Cardiac muscle cell (in vitro differentiated cells and primary cell): ENCODE measurements at regions not wholly inside any gene's neighbourhood (a gene's known extent, or its start where the extent isn't known, plus 50 kb on each side); places are given as distances from the start of the nearest gene placed in this dataset.

Source experiments
- DNase-seq, 2 donors: peaks; one replicate each; pipeline versions ENCODE4 v3.0.0 to v3.0.0-alpha.2; 2010 to 2017; ENCODE audit warnings: low read depth in 1 of 2, low spot score in 1 of 2
- H3K27ac ChIP-seq: fragments of 200-600 bp; sonication (generic); 2 replicates; pipeline ENCODE4 v1.5.1; 2016
- H3K27me3 ChIP-seq: fragments of 200-600 bp; sonication (generic); 2 replicates; pipeline ENCODE4 v1.6.0; 2016; ENCODE audit warnings: control low read depth
- H3K36me3 ChIP-seq: fragments of 200-600 bp; sonication (generic); 2 replicates; pipeline ENCODE4 v1.5.1; 2016; ENCODE audit warnings: control low read depth
- H3K4me1 ChIP-seq: fragments of 200-600 bp; sonication (generic); 2 replicates; pipeline ENCODE4 v1.8.1; 2017; ENCODE audit warnings: low read depth, mild to moderate bottlenecking, mixed run types
- H3K4me3 ChIP-seq: fragments of 200-600 bp; sonication (generic); 2 replicates; pipeline ENCODE4 v1.5.1; 2016; ENCODE audit warnings: mild to moderate bottlenecking
- H3K9me3 ChIP-seq: fragments of 200-600 bp; sonication (generic); 2 replicates; pipeline ENCODE4 v1.5.1; 2017; ENCODE audit warnings: low read depth, mild to moderate bottlenecking, control low read depth
- CTCF ChIP-seq: IDR thresholded peaks from 2 replicates; pipeline ENCODE4 v1.5.1; 2012; ENCODE audit warnings: low read depth, mild to moderate bottlenecking, low read length

DNA sequence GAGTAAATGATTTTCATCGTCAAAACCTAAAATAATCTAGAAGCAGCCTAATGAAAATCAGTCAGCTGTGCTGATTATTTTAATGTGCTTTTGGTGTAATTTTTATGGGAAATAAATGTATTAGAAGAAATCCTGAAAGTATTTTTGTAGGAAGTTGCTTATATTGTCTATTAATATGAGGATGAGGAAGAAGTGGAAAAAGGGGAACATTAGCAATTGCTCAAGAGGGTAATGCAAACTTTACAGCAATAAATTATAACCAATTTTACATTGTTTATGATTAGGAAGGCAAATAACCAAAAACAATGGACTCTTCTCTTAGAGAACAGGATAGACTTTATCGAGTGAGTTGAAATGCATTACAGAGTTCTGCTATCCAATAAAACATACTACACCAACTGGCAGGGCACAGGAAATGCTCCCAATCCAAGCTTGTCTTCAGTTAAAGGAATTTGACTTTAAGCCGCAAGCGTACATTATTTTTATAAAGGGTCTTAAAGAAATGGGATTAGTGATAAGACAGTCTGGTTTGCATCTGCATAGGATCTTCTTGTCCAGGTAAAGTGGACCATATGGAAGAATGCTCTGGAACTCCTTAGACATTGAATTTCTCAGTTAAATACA is 374.8 kb downstream of the PDGFC start:
- Histone ChIP-seq H3K27ac (no peak overlapping the region), H3K27me3 (no peaks in the 10 kb centered on the region), H3K4me1 (no peaks in the 10 kb centered on the region), H3K9me3 (no peaks in the 10 kb centered on the region), H3K36me3 (no peaks in the 10 kb centered on the region), H3K4me3 (no peak overlapping the region)
- no peak for DNase-seq
- TF ChIP-seq CTCF = no peak

DNA sequence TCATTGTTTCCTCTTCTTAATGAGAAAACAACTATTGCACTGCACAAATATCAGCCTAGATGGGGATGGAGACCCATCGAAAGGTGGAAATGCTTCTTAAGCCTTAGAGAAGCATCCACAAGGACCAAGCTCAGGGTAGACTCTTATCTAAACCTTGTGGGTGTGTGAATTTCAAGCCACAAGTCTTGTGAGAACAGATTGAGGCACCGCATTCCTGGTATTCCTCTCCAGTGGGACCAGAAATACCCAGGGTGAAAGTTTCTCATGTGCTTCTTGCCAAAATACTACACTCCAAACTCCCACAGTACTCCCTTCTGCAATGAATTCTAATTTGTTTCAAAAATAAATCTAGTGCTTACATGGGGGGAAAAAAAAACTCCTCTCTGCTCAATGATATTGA is 375.6 kb downstream of the PDGFC start:
- Histone ChIP-seq H3K27me3 (no peaks in the 10 kb centered on the region), H3K27ac (no peak overlapping the region), H3K4me1 (no peaks in the 10 kb centered on the region), H3K36me3 (no peaks in the 10 kb centered on the region), H3K4me3 (no peak overlapping the region), H3K9me3 (no peaks in the 10 kb centered on the region)
- DNase-seq = peak in 1 of 2 donors; percentile 68
- TF ChIP-seq CTCF = no peak

GRCh38 chr4:156595041-156595440 is 376.6 kb downstream of the PDGFC start:
- no peak overlapping the region for H3K27ac ChIP-seq
- TF ChIP-seq CTCF = no peak
- H3K9me3 ChIP-seq = no peaks in the 10 kb centered on the region
- no peak for DNase-seq
- H3K4me3 ChIP-seq = no peak overlapping the region
- H3K36me3 ChIP-seq = no peaks in the 10 kb centered on the region
- no peaks in the 10 kb centered on the region for H3K4me1 ChIP-seq
- no peaks in the 10 kb centered on the region for H3K27me3 ChIP-seq

- DNase-seq = peak; percentile 13 to 33
- TF ChIP-seq CTCF = no peak
- H3K27ac ChIP-seq = no peak overlapping the region
These were observed 377.0 kb downstream of the PDGFC start for GRCh38 chr4:156594624-156595023.

DNA sequence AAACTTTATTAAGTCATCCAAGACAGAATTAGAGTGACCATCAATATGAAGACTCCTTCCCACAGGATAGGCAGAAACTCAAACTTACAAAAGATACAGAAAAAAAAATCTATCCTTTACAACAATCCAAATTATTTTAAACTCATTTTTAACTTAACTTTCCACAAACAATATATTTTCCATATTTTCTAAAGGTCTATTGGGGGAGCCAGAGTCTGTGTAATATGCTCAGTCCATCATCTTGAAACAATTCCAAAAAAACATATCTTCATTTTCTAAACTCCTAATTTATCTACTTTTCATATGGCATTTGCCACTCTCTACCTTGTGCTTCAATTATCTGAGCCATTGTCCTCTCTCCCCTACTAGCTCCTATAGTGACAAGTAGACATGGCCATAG is 378.1 kb downstream of the PDGFC start:
- H3K27ac ChIP-seq = no peak overlapping the region
- DNase-seq = no peak
- TF ChIP-seq CTCF = no peak

More at GRCh38 chr4:156594624-156595023, 377.0 kb downstream of the PDGFC start:
- H3K27me3 ChIP-seq = no peaks in the 10 kb centered on the region
- H3K36me3 ChIP-seq = no peaks in the 10 kb centered on the region
- H3K4me1 ChIP-seq = no peaks in the 10 kb centered on the region
- no peaks in the 10 kb centered on the region for H3K9me3 ChIP-seq
- no peak overlapping the region for H3K4me3 ChIP-seq

GRCh38 chr4:156591679-156592078 is 379.9 kb downstream of the PDGFC start:
- no peaks in the 10 kb centered on the region for H3K36me3 ChIP-seq
- H3K27ac ChIP-seq = no peak overlapping the region
- no peaks in the 10 kb centered on the region for H3K27me3 ChIP-seq
- H3K9me3 ChIP-seq = no peaks in the 10 kb centered on the region
- H3K4me3 ChIP-seq = no peak overlapping the region
- no peak for TF ChIP-seq CTCF
- no peaks in the 10 kb centered on the region for H3K4me1 ChIP-seq
- DNase-seq = no peak

More for the DNA sequence above, 378.1 kb downstream of the PDGFC start:
- Histone ChIP-seq H3K4me1 (no peaks in the 10 kb centered on the region), H3K9me3 (no peaks in the 10 kb centered on the region), H3K27me3 (no peaks in the 10 kb centered on the region), H3K36me3 (no peaks in the 10 kb centered on the region), H3K4me3 (no peak overlapping the region)
